Stimulated activated CD8-positive, alpha-beta memory T cell treated with anti-CD3 and anti-CD28 coated beads, Interleukin-7, amount 100 ng/mL, for 48 hours (primary cell): ENCODE measurements at regions not wholly inside any gene's neighbourhood (a gene's known extent, or its start where the extent isn't known, plus 50 kb on each side); places are given as distances from the start of the nearest gene placed in this dataset.

Source experiments
- DNase-seq, 2 donors: peaks; one replicate each; pipeline ENCODE4 v3.0.0-alpha.2; 2020; ENCODE audit warnings: low read depth in 1 of 2; ENCODE audit errors: extremely low read depth in 1 of 2

- DNase-seq = no peak
These were observed 105.0 kb upstream of the ALDH1B1 start for GRCh38 chr9:38287420-38287985.

GRCh38 chr9:38286766-38287165 lies 105.7 kb upstream of the ALDH1B1 start:
- no peak for DNase-seq

GRCh38 chr9:38286357-38286756 lies 106.1 kb upstream of the ALDH1B1 start:
- no peak for DNase-seq

- DNase-seq = no peak
These were observed 107.3 kb upstream of the ALDH1B1 start for GRCh38 chr9:38285236-38285635.

GRCh38 chr9:38284588-38285051 lies 107.9 kb upstream of the ALDH1B1 start:
- no peak for DNase-seq

GRCh38 chr9:38284039-38284575 lies 108.4 kb upstream of the ALDH1B1 start:
- DNase-seq = no peak

GRCh38 chr9:38282756-38283155 lies 109.7 kb upstream of the ALDH1B1 start:
- no peak for DNase-seq

- DNase-seq = no peak
These were observed 110.6 kb upstream of the ALDH1B1 start for GRCh38 chr9:38281917-38282316.

GRCh38 chr9:38281196-38281595 lies 111.3 kb upstream of the ALDH1B1 start:
- no peak for DNase-seq

GRCh38 chr9:38280251-38280800 lies 112.2 kb upstream of the ALDH1B1 start:
- no peak for DNase-seq

- no peak for DNase-seq
These were observed 113.4 kb upstream of the ALDH1B1 start for GRCh38 chr9:38278931-38279679.

GRCh38 chr9:38278457-38278856 lies 114.0 kb upstream of the ALDH1B1 start:
- DNase-seq = no peak

- no peak for DNase-seq
These were observed 114.8 kb upstream of the ALDH1B1 start for GRCh38 chr9:38277601-38278200.

- no peak for DNase-seq
These were observed 115.6 kb upstream of the ALDH1B1 start for GRCh38 chr9:38276771-38277439.

GRCh38 chr9:38274800-38275199 lies 117.7 kb upstream of the ALDH1B1 start:
- no peak for DNase-seq

- DNase-seq = no peak
These were observed 119.8 kb upstream of the ALDH1B1 start for GRCh38 chr9:38272710-38273109.

GRCh38 chr9:38271666-38272241 lies 120.7 kb upstream of the ALDH1B1 start:
- no peak for DNase-seq

GRCh38 chr9:38269775-38270174 lies 122.7 kb upstream of the ALDH1B1 start:
- DNase-seq = no peak

GRCh38 chr9:38263532-38263931 lies 129.0 kb upstream of the ALDH1B1 start:
- no peak for DNase-seq

GRCh38 chr9:38259519-38260218 lies 132.8 kb upstream of the ALDH1B1 start:
- no peak for DNase-seq
